Body of pancreas (tissue), 4 donors: ENCODE measurements at regions not wholly inside any gene's neighbourhood (a gene's known extent, or its start where the extent isn't known, plus 50 kb on each side); places are given as distances from the start of the nearest gene placed in this dataset.

Experiments
- ATAC-seq: fragments of 150-250 bp; one replicate; pipeline ENCODE4 v1.9.1; 2016
- DNase-seq, 4 donors: peaks; one replicate each; pipeline ENCODE4 v3.0.0-alpha.2; 2019
- H3K27ac ChIP-seq, 4 donors: fragments of 200-600 bp; sonication (generic); 1 replicate in 3 of 4; 2 replicates in 1 of 4; pipeline versions ENCODE4 v1.5.1 to v1.6.1; 2016 to 2019; ENCODE audit warnings: mild to moderate bottlenecking in 1 of 4, mixed read lengths in 1 of 4, moderate library complexity in 1 of 4
- H3K27me3 ChIP-seq, 2 donors: fragments of 200-600 bp; sonication (generic); one replicate each; pipeline ENCODE4 v1.6.0; 2016; ENCODE audit warnings: mild to moderate bottlenecking in 1 of 2
- H3K36me3 ChIP-seq, 2 donors: fragments of 200-600 bp; sonication (generic); replicated peaks in 1 of 2; 2 replicates each; pipeline ENCODE4 v1.5.1; 2016; ENCODE audit warnings: low read depth in 2 of 2; ENCODE audit not compliant: insufficient read depth in 1 of 2
- H3K4me1 ChIP-seq: fragments of 200-600 bp; sonication (generic); one replicate; pipeline ENCODE4 v1.6.0; 2016
- H3K4me3 ChIP-seq, 2 donors: fragments of 200-600 bp; sonication (generic); 1 replicate in 1 of 2; 2 replicates in 1 of 2; pipeline ENCODE4 v1.5.1; 2016 to 2019
- H3K9me3 ChIP-seq, 3 donors: fragments of 200-600 bp; sonication (generic); 1 replicate in 2 of 3; 2 replicates in 1 of 3; pipeline ENCODE4 v1.5.1; 2016
- POLR2A ChIP-seq, 3 donors: fragments of 450-650 bp; IDR thresholded peaks; one replicate each; pipeline ENCODE4 v1.6.1; 2016; ENCODE audit warnings: antibody characterized with exemption in 3 of 3, mild to moderate bottlenecking in 2 of 3
- WGBS, 2 donors: methylation state at CpG; one replicate each; pipeline ENCODE4 v1.1.5; 2017; 5-methylcytosine and 5-hydroxymethylcytosine counted together
- intact Hi-C: fragments of 100-400 bp; cut with DNase I; formaldehyde crosslinking; loops from one replicate; pipeline ENCODE4 v1.15.1; 2023
- TF ChIP-seq, protein P1 (sequence below), 7 experiments: fragments of 450-650 bp in 4 of 7; fragments of 200-600 bp in 3 of 7; sonication (generic) in 3 of 7; IDR thresholded peaks; one replicate each; pipeline ENCODE4 v1.5.1; 2016 to 2019; ENCODE audit warnings: antibody characterized with exemption in 7 of 7

DNA sequence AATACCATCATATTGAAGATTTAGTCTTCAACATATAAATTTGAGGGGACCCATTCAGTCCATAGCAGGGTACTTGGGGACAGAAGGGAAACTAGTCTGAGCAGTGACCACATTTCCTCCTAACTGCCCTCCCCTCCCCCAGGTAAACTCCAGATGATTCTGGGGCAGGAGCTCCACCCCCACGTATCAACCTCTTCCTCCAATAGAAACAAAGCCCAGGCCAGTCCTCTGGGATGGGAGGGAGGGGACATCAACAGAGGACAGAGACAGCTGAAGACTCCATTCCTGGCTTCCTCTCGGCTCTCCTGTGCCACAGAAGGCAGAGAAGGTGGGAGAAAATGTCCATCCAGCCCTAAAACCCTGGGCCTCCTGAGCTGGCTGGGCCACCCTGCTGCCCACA is 85.0 kb upstream of the TOP1 start:
- Histone ChIP-seq H3K36me3 (no peaks in the 10 kb centered on the region), H3K4me1 (no peaks in the 10 kb centered on the region), H3K27me3 (no peaks in the 10 kb centered on the region), H3K9me3 (no peaks in the 10 kb centered on the region), H3K4me3 (no peak overlapping the region), H3K27ac (no peak overlapping the region)
- ATAC-seq, result no peak
- DNase-seq, result no peak
- 52 to 61% methylated on average over 2 of the region's 2 CpGs for WGBS, 2 donors
- TF ChIP-seq, protein P1, sequence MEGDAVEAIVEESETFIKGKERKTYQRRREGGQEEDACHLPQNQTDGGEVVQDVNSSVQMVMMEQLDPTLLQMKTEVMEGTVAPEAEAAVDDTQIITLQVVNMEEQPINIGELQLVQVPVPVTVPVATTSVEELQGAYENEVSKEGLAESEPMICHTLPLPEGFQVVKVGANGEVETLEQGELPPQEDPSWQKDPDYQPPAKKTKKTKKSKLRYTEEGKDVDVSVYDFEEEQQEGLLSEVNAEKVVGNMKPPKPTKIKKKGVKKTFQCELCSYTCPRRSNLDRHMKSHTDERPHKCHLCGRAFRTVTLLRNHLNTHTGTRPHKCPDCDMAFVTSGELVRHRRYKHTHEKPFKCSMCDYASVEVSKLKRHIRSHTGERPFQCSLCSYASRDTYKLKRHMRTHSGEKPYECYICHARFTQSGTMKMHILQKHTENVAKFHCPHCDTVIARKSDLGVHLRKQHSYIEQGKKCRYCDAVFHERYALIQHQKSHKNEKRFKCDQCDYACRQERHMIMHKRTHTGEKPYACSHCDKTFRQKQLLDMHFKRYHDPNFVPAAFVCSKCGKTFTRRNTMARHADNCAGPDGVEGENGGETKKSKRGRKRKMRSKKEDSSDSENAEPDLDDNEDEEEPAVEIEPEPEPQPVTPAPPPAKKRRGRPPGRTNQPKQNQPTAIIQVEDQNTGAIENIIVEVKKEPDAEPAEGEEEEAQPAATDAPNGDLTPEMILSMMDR (IDR thresholded peaks at IDR 0.05), result no peak
- no peak for TF ChIP-seq POLR2A (IDR thresholded peaks at IDR 0.05)
- intact Hi-C loops, result no loop called here

DNA sequence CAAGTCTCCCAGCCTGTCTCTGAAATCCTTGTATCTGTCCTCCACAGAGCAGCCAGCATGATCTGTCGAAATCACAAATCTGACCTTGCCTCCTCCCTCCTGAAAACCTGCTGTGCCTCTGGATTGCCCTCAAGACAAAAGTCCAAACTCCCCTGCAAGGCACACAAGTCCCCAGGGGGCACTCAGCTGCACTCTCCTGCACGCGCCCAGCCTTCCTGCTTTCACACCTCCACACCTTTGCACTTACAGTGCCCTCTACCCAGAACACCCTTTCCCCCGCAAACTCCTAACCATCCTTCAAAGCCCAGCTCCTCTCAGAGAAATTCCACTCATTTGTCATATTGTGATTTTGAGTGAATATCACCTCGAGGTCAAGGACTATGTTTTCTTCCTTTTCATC is 83.4 kb upstream of the TOP1 start:
- Histone ChIP-seq H3K9me3 (no peaks in the 10 kb centered on the region), H3K36me3 (no peaks in the 10 kb centered on the region), H3K27ac (no peak overlapping the region), H3K27me3 (no peaks in the 10 kb centered on the region), H3K4me3 (no peak overlapping the region), H3K4me1 (no peaks in the 10 kb centered on the region)
- ATAC-seq (no peak), DNase-seq (no peak)
- intact Hi-C loops, result no loop called here
- 53 to 56% methylated on average over 5 of the region's 5 CpGs for WGBS, 2 donors
- TF ChIP-seq POLR2A (IDR thresholded peaks at IDR 0.05), result no peak
- TF ChIP-seq, protein P1 (IDR thresholded peaks at IDR 0.05), result no peak

DNA sequence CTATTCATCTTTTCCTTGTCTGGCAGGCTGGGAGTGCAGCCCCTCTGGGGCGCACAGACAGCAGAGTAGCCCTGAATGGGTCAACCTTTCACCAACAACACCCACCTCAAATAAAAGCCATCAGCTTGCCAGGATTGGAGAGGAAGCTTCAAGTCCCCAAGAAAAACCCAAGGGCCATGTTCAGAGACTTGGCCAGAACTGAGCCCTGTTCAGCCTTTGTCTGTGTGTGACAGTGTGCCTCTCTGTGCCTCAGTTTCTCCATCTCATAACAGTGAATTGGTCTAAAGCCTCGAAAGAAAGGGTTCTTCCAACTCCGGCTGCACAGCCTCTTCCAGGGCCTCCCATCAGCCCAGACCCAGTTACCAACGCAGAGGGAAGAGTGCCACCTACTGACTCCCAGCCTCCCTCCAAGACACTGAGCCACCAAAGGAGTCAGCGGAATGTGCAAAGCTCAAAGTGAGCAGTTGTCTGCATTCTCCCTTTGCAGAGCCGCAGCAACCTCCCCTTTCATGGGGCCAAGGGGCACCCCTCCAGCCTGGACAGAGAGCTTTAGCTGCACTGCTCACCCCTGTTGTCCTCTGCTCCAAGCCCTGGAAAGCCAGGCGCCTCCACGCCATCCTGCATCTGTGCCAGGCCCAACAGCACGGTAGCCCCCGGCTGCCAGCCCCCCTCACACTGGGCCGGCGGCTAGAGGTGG is 82.7 kb upstream of the TOP1 start:
- Histone ChIP-seq H3K27ac (no peak overlapping the region), H3K27me3 (no peaks in the 10 kb centered on the region), H3K9me3 (no peaks in the 10 kb centered on the region), H3K4me3 (no peak overlapping the region), H3K4me1 (no peaks in the 10 kb centered on the region), H3K36me3 (no peaks in the 10 kb centered on the region)
- ATAC-seq (no peak), DNase-seq (peak; percentile 26 to 42 (median 30))
- intact Hi-C loops, result no loop called here
- TF ChIP-seq POLR2A (IDR thresholded peaks at IDR 0.05), result no peak
- TF ChIP-seq, protein P1 (IDR thresholded peaks at IDR 0.05), result peak in 5 of 7 experiments; percentile 18 to 51 (median 30)
- WGBS, 2 donors, result 31 to 35% methylated on average over 6 to 12 of the region's 12 CpGs

DNA sequence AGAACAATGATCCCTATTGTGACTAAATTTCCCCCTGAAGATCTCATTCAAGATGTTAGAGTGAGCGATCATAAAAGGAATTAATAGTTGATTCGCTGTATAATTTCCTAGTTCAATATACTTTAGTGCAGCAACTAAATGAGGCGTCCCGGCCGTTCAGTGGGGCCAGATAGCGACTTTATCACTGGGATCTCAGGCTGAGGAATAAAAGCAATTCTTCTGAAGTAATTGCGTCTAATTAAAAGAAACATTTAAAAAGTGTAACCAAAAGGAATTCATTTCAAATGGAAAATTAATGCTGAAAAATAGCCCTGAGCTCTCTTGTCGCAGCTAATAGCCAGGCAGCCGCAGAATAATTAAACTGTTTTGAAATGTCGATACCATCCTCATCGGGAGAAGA is 82.2 kb upstream of the TOP1 start:
- no peak overlapping the region for H3K27ac ChIP-seq
- no peaks in the 10 kb centered on the region for H3K9me3 ChIP-seq
- intact Hi-C loops, result no loop called here
- TF ChIP-seq, protein P1 (IDR thresholded peaks at IDR 0.05), result no peak
- TF ChIP-seq POLR2A (IDR thresholded peaks at IDR 0.05), result no peak
- H3K4me1 ChIP-seq, result no peaks in the 10 kb centered on the region
- H3K4me3 ChIP-seq, result no peak overlapping the region
- WGBS, 2 donors, result 61 to 68% methylated on average over 11 of the region's 11 CpGs
- no peaks in the 10 kb centered on the region for H3K27me3 ChIP-seq
- no peaks in the 10 kb centered on the region for H3K36me3 ChIP-seq
- ATAC-seq (no peak), DNase-seq (no peak)
